Fibroblast of skin of abdomen (primary cell): ENCODE measurements at regions not wholly inside any gene's neighbourhood (a gene's known extent, or its start where the extent isn't known, plus 50 kb on each side); places are given as distances from the start of the nearest gene placed in this dataset.
"Not testable (repeated sequence)": the region's sequence is repeated elsewhere in the genome, so short reads cannot be mapped to it uniquely, and the experiment has no call there.

Experiments
- DNase-seq: peaks from one replicate; pipeline ENCODE4 v3.0.0-alpha.2; 2013

- DNase-seq, result no peak
These were observed 227.9 kb upstream of the DTNA start for GRCh38 chr18:34482204-34482603.

- no peak for DNase-seq
These were observed 226.9 kb upstream of the DTNA start for GRCh38 chr18:34483198-34483597.

- no peak for DNase-seq
These were observed 218.4 kb upstream of the DTNA start for GRCh38 chr18:34491719-34492118.

GRCh38 chr18:34492652-34493051, 217.4 kb upstream of the DTNA start:
- no peak for DNase-seq

GRCh38 chr18:34493099-34493544, 217.0 kb upstream of the DTNA start:
- DNase-seq, result peak; percentile 68

- peak; percentile 8 for DNase-seq
These were observed 216.3 kb upstream of the DTNA start for GRCh38 chr18:34493566-34494358.

- no peak for DNase-seq
These were observed 215.8 kb upstream of the DTNA start for GRCh38 chr18:34494359-34494696.

GRCh38 chr18:34495506-34495905, 214.6 kb upstream of the DTNA start:
- DNase-seq, result no peak

GRCh38 chr18:34501553-34501952, 208.5 kb upstream of the DTNA start:
- DNase-seq, result no peak

- DNase-seq, result no peak
These were observed 203.9 kb upstream of the DTNA start for GRCh38 chr18:34506198-34506597.

GRCh38 chr18:34509163-34509562, 200.9 kb upstream of the DTNA start:
- no peak for DNase-seq

- DNase-seq, result no peak
These were observed 200.1 kb upstream of the DTNA start for GRCh38 chr18:34509879-34510586.

GRCh38 chr18:34510926-34511325, 199.2 kb upstream of the DTNA start:
- DNase-seq, result no peak

GRCh38 chr18:34511435-34511834, 198.7 kb upstream of the DTNA start:
- DNase-seq, result no peak

GRCh38 chr18:34511879-34512278, 198.2 kb upstream of the DTNA start:
- DNase-seq, result no peak

GRCh38 chr18:34514238-34514637, 195.9 kb upstream of the DTNA start:
- DNase-seq, result no peak

GRCh38 chr18:34514957-34515356, 195.1 kb upstream of the DTNA start:
- no peak for DNase-seq

- DNase-seq, result not testable (repeated sequence)
These were observed 193.7 kb upstream of the DTNA start for GRCh38 chr18:34516355-34516754.

- DNase-seq, result not testable (repeated sequence)
These were observed 193.1 kb upstream of the DTNA start for GRCh38 chr18:34516996-34517395.

- no peak for DNase-seq
These were observed 189.1 kb upstream of the DTNA start for GRCh38 chr18:34521040-34521439.

GRCh38 chr18:34522603-34523002, 187.5 kb upstream of the DTNA start:
- no peak for DNase-seq

GRCh38 chr18:34525244-34525643, 184.9 kb upstream of the DTNA start:
- no peak for DNase-seq

GRCh38 chr18:34528177-34528576, 181.9 kb upstream of the DTNA start:
- DNase-seq, result no peak
